Loucy (cell line): ENCODE measurements at regions not wholly inside any gene's neighbourhood (a gene's known extent, or its start where the extent isn't known, plus 50 kb on each side); places are given as distances from the start of the nearest gene placed in this dataset.
A peak's percentile ranks its signal among the peaks of the same experiment; 100 is the strongest.

ENCODE experiments used
- H2AFZ ChIP-seq: fragments of 200-600 bp; sonication (generic); 2 replicates; pipeline ENCODE4 v1.6.0; 2016; ENCODE audit warnings: antibody characterized with exemption, mild to moderate bottlenecking, low read length, moderate library complexity
- H3F3A ChIP-seq: fragments of 200-600 bp; 2 replicates; pipeline ENCODE4 v1.6.0; 2016; ENCODE audit warnings: antibody characterized with exemption, low read depth, mild to moderate bottlenecking
- H3K27me3 ChIP-seq: fragments of 200-600 bp; sonication (generic); 2 replicates; pipeline ENCODE4 v1.6.1; 2014; ENCODE audit warnings: low read length, mild to moderate bottlenecking; ENCODE audit not compliant: insufficient read depth, poor library complexity, severe bottlenecking
- H3K36me3 ChIP-seq: fragments of 200-600 bp; sonication (generic); 2 replicates; pipeline ENCODE4 v1.6.1; 2016; ENCODE audit warnings: low read length; ENCODE audit not compliant: insufficient read depth
- H3K4me1 ChIP-seq: fragments of 200-600 bp; sonication (generic); 2 replicates; pipeline ENCODE4 v1.5.1; 2014; ENCODE audit warnings: low read length, mild to moderate bottlenecking; ENCODE audit not compliant: insufficient read depth, poor library complexity, severe bottlenecking
- H3K4me2 ChIP-seq: fragments of 200-600 bp; sonication (generic); 2 replicates; pipeline ENCODE4 v1.6.0; 2014; ENCODE audit warnings: antibody characterized with exemption, low read length, low read depth, mild to moderate bottlenecking; ENCODE audit not compliant: poor library complexity, severe bottlenecking
- H3K4me3 ChIP-seq: fragments of 200-600 bp; sonication (generic); 2 replicates; pipeline ENCODE4 v1.5.1; 2014; ENCODE audit warnings: low read length, mild to moderate bottlenecking, mixed read lengths; ENCODE audit not compliant: poor library complexity, severe bottlenecking
- H3K79me2 ChIP-seq: fragments of 200-600 bp; sonication (generic); 2 replicates; pipeline ENCODE4 v1.6.1; 2014; ENCODE audit warnings: low read length; ENCODE audit not compliant: insufficient read depth
- H3K9ac ChIP-seq: fragments of 200-600 bp; sonication (generic); 2 replicates; pipeline ENCODE4 v1.6.0; 2014; ENCODE audit warnings: mild to moderate bottlenecking, low read depth, low read length, moderate library complexity; ENCODE audit not compliant: poor library complexity, severe bottlenecking
- H3K9me2 ChIP-seq: fragments of 200-600 bp; sonication (generic); replicated peaks from 2 replicates; pipeline ENCODE4 v1.6.1; 2016; ENCODE audit warnings: low read depth, low read length, mixed read lengths
- H3K9me3 ChIP-seq: fragments of 200-600 bp; sonication (generic); 2 replicates; pipeline ENCODE4 v1.6.1; 2014; ENCODE audit warnings: mild to moderate bottlenecking, antibody characterized with exemption, low read length, low read depth; ENCODE audit not compliant: insufficient read depth
- H4K20me1 ChIP-seq: fragments of 200-600 bp; sonication (generic); 2 replicates; pipeline ENCODE4 v1.6.0; 2014; ENCODE audit warnings: antibody characterized with exemption, low read length, mild to moderate bottlenecking; ENCODE audit not compliant: insufficient read depth, poor library complexity, severe bottlenecking
- CTCF ChIP-seq: fragments of 200-600 bp; sonication (generic); conservative IDR thresholded peaks from 2 replicates; pipeline ENCODE4 v1.5.1; 2014; ENCODE audit warnings: mild to moderate bottlenecking, antibody characterized with exemption, low read length
- EZH2phosphoT487 ChIP-seq: fragments of 200-600 bp; IDR thresholded peaks from 2 replicates; pipeline ENCODE4 v1.6.1; 2018; ENCODE audit warnings: antibody characterized with exemption, mild to moderate bottlenecking, moderate library complexity, borderline replicate concordance

DNA sequence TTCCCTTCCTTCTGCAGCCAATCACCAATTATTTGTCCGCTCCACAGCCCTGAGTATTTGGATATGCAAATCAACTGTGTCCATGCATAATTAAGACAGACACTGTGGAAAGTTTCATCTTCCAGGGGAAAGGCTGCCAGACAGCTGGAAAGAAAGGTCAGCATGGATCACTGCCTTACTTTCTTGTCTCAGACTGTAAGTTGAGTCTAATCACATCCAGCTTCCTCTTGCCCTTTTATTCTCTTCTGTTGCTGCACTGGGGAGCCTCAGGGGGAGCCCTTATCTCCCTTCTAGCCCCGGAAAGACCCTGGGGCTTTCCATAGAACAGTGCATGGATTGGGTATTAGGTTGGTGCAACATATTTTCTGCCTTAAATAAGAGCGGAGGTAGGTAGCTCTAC, 182.9 kb downstream of the OMA1 start:
- Histone ChIP-seq H3K4me3 (no peak overlapping the region), H3K9me2 (no peaks in the 10 kb centered on the region), H3K4me2 (no peak overlapping the region), H3K9me3 (no peaks in the 10 kb centered on the region), H3K79me2 (no peaks in the 10 kb centered on the region), H4K20me1 (no peaks in the 10 kb centered on the region), H3K27me3 (no peaks in the 10 kb centered on the region), H3F3A (no peaks in the 10 kb centered on the region), H3K4me1 (peaks cover 8% of the 10 kb centered on the region), H3K9ac (no peak overlapping the region), H3K36me3 (no peaks in the 10 kb centered on the region), H2AFZ (no peak overlapping the region)
- TF ChIP-seq CTCF (no peak; the same call in 1 of the 2 replicates), EZH2phosphoT487 (no peak)

GRCh38 chr1:58361134-58361533, 185.4 kb downstream of the OMA1 start:
- no peaks in the 10 kb centered on the region for H3K36me3 ChIP-seq
- H3F3A ChIP-seq, result no peaks in the 10 kb centered on the region
- TF ChIP-seq EZH2phosphoT487, result no peak
- no peak for TF ChIP-seq CTCF
- H2AFZ ChIP-seq, result no peak overlapping the region
- H3K4me3 ChIP-seq, result no peak overlapping the region
- no peak overlapping the region for H3K9ac ChIP-seq
- H3K9me3 ChIP-seq, result no peaks in the 10 kb centered on the region
- no peaks in the 10 kb centered on the region for H3K79me2 ChIP-seq
- peak overlapping the region; percentile 17 for H3K4me2 ChIP-seq
- peaks cover 8% of the 10 kb centered on the region for H3K4me1 ChIP-seq
- H3K9me2 ChIP-seq, result no peaks in the 10 kb centered on the region
- H3K27me3 ChIP-seq, result no peaks in the 10 kb centered on the region
- H4K20me1 ChIP-seq, result no peaks in the 10 kb centered on the region

- Histone ChIP-seq H3K4me3 (no peak overlapping the region), H3K27me3 (no peaks in the 10 kb centered on the region), H3K79me2 (no peaks in the 10 kb centered on the region), H3K36me3 (no peaks in the 10 kb centered on the region), H3K4me1 (peaks cover 8% of the 10 kb centered on the region), H3F3A (no peaks in the 10 kb centered on the region), H3K9me2 (no peaks in the 10 kb centered on the region), H4K20me1 (no peaks in the 10 kb centered on the region), H3K9ac (no peak overlapping the region), H2AFZ (no peak overlapping the region), H3K4me2 (no peak overlapping the region), H3K9me3 (no peaks in the 10 kb centered on the region)
- TF ChIP-seq CTCF (no peak), EZH2phosphoT487 (no peak)
These were observed 188.2 kb downstream of the OMA1 start for GRCh38 chr1:58358346-58358745.
